ENCODE measurements at regions not wholly inside any gene's neighbourhood (a gene's known extent, or its start where the extent isn't known, plus 50 kb on each side); places are given as distances from the start of the nearest gene placed in this dataset.
"Not testable (repeated sequence)": the region's sequence is repeated elsewhere in the genome, so short reads cannot be mapped to it uniquely, and the experiment has no call there.

DNA sequence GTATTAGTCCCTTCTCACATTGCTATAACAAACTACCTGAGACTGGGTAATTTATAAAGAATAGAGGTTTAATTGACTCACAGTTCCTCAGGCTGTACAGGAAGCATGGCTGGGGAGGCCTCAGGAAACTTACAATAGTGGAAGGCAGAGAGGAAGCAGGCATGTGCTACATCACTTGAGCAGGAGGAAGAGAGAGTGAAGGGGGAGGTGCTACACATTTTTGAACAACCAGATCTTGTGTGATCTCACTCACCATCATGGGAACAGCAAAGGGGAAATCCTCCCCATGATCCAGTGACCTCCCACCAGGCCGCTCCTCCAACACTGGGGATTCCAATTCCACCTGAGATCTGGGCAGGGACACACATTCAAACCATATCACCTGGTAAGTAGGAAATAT is 630.6 kb downstream of the QKI start:
- no peak for FAIRE-seq

- not testable (repeated sequence) for FAIRE-seq
Observed at GRCh38 chr6:164043656-164044055, 629.1 kb downstream of the QKI start.

DNA sequence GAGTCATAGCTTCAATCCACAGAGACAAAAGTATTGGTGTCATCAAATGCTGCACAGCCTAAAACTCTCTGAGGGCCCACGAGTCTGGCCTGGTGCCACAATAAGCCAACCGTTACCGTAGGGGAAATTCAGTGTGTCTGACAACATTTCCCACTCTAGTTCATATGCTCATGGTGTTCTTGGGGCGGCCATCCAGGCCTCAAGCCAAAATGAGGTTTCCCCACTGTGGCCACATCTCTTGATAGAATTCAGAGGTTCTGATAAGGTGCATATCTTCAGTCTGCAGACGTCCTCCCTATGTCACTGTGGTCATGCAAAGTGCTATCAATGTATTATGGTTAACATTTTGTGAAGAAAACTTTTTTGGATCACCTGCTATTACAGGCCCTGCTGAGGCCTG is 627.7 kb downstream of the QKI start:
- no peak for FAIRE-seq

GRCh38 chr6:164040994-164041393 is 626.5 kb downstream of the QKI start:
- no peak for FAIRE-seq

- FAIRE-seq = no peak
Observed at GRCh38 chr6:164039954-164040375, 625.4 kb downstream of the QKI start.

- no peak for FAIRE-seq
Observed at GRCh38 chr6:164037171-164037870, 622.8 kb downstream of the QKI start.

- FAIRE-seq = no peak
Observed at GRCh38 chr6:164035900-164036485, 621.5 kb downstream of the QKI start.

DNA sequence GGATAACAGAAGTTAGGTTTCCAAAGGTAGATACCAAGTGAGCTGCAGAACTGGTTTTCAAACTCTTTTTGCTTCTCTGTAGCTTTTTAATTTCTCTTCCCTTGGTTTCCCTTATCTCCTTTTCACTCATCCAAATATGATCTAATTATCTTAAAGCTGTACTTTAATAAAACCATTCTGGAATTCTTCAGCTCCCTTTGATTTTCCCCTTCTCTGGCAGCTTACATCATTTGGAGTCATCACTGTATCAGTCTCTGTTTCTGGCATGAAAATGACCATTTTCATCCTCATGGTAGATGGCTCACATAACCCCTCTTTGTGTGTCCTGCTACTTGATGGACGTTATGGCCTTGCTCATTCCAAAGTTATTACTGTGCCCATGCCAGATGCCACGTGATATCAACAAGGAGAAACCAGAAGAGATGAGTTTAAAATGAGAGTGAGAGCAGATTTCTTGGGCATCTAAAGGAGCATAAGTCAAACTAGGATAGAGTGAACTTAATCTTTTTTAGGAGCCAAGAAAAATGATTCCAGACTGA is 620.2 kb downstream of the QKI start:
- no peak for FAIRE-seq

DNA sequence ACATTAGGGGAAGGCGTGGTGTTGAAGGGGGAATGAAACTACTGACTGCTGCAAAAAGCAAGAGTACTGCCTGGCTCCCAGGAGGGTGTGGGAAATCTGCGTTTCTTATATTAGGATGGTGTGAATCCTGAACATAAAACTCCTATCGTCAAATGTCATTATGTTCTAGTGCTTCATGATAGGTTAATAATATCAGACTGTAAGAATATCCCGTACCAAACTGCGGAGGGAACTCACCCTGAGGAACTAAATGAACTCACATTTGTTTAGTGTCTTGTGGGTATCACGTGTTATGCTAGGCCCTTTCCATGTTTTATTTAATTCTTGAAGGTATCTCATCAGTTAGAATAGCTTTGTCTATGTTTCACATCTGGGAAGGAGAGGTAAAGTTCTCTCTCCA is 610.7 kb downstream of the QKI start:
- FAIRE-seq = no peak

DNA sequence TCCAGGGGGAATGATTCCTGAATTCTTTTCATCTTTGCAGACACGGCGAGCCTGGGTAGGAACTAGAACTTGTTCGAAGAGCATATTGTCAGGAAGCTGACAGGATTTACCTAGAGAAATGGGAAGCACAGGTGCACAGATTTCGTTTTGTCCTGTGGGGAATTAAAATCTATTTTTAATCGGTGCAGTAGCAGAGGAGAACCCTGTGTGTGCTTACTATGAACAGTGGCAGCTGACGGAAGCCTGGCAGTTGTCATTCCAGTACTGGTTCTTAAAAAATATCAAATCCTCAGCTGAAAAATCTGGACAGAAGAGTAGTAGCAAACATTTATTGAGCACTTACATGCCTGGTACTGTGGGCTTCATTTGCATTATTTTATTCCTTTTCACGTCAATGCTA is 609.0 kb downstream of the QKI start:
- FAIRE-seq = no peak

- no peak for FAIRE-seq
Observed at GRCh38 chr6:164022632-164023031, 608.1 kb downstream of the QKI start.

DNA sequence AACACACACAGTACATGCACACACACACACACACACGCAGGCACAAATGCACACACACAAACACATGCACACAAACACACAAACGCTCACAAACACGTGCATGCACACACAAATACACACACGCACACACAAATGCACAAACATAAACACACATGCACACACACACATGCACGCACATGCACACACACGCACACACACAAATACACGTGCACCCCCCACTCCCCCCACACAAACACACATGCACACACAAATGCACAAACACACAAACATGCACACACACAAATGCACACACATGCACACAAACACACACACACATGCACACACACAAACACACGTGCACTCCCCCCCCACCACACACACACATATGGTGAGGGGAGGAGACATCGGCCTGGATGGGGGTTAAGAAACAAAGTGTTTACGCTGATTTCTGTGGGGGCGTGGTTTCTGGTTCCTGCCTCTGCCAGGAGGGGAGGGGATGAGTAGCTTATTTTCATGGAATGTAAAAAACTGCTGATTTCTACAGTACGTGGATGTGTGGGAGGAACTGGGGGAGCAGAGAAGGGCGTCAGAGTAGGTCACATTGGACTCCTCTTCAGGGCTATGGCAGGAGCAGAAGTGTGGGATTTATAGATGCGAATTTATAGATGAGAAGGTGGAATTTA is 607.2 kb downstream of the QKI start:
- FAIRE-seq = no peak

DNA sequence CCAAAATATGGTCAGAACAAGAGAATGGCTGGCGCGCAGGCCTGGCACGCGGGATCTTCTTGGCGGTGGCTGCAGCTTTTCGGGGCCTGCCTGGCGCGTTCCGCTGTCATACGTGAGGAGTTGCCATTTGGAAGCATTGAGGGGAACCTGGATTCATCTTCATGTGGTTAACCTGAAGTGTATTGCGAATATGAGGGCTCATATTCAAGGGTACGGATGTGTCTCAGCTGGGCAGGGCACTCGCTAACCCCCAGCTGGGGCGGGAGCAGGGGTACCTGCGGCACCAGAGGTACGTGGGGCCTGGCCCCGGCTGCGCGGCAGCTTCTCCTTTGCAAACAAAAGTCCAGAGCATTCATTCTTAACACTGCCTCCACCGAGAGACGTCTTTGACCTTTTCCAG is 605.6 kb downstream of the QKI start:
- no peak for FAIRE-seq

GRCh38 chr6:164018133-164018532 is 603.6 kb downstream of the QKI start:
- FAIRE-seq = no peak

- FAIRE-seq = no peak
Observed at GRCh38 chr6:164016056-164016455, 601.5 kb downstream of the QKI start.

GRCh38 chr6:164015088-164015484 is 600.6 kb downstream of the QKI start:
- no peak for FAIRE-seq

DNA sequence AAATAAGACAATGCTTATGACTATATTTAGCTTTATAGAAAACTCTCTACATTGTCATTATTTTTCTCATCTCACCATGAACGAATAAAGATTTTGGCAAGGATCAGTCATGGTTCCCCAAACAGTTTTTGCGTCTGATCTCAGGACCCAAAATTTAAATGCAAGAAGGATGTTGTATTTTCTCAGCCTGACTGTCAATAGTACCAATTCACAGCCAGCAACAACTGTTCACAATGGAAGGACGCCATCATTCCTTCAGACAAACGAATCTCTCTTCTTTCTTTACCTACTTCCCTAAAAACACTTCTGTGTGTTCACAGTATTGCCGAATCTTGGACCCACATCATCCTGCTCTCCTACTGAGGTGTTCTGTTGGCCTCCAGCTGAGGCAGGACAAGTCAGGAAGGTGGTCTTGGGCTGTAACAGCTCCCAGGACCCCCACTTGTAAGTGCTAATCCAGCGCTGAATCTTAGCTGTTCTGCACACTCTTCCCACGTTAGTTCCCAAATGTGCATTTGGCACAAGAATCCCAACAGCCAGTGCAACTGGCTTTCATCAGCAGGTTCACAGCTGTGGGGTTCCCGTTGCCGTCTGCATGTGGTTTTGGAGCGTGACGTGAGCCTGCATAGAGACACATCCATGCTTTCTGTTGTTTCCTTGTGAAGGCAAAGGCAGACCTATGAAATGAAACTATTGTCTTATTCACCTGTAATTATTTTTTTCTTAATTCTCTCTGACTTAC is 600.0 kb downstream of the QKI start:
- no peak for FAIRE-seq

GRCh38 chr6:164013480-164014208 is 599.1 kb downstream of the QKI start:
- no peak for FAIRE-seq

GRCh38 chr6:164011321-164011720 is 596.8 kb downstream of the QKI start:
- FAIRE-seq = no peak

DNA sequence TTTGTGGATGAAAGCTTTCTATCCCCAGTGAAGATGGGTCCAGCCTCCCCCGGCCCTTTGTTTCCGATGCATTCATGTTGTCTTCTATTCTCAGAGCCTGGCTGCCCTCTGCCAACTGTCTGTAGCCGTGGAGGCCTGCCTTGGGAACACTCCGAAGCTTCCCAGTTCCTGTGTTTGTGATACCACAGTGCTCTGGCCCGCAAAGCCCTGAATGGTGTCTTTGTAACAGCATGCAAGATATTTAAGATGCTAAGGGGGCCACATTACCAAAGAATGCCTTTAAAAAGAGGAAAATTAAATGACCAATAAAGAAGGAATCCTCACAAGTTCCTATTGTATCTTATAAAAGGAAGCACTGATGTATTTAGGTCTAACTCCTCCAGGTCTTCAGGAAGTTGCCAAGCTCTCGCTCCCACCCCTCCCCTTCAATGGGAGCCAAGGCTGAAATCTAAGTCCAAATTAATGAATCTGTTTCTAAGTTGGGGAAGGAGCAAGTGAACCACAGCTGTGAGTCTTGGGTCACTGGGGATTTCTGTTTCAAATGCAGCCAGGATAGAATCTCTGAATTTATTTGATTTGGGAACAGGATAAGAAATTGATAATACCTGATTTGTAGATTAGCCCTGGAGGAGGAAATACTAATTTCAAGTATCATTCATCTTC is 596.1 kb downstream of the QKI start:
- FAIRE-seq = no peak

GRCh38 chr6:164008902-164009301 is 594.4 kb downstream of the QKI start:
- no peak for FAIRE-seq

DNA sequence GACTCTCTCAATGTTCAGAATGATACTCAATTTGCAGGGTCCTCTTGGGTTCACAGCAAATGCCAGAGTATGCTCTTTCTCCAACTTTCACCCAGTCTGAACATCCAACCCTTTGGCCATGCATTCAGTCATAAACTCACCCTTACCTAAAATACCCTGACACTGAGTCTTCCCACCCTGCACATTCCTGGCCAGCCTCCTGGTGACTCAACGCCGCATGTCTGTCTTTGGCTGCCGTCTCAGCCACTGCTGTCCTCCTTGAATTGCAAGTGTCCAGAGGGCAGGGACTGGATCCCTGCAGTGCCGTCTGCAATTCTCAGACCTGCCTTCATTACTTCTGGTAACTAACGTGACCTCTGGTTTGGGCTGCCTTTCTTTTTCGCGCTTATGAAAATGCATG is 593.4 kb downstream of the QKI start:
- no peak for FAIRE-seq

All from G401.6 (cell line).